ENCODE measurements at regions not wholly inside any gene's neighbourhood (a gene's known extent, or its start where the extent isn't known, plus 50 kb on each side); places are given as distances from the start of the nearest gene placed in this dataset.

GRCh38 chr9:22373636-22374035, 73.0 kb upstream of the DMRTA1 start:
- Histone ChIP-seq H3K27me3 (ENCODE audit: insufficient read depth, low read depth) (no peaks in the 10 kb centered on the region), H3K9ac (no peak overlapping the region), H2AFZ (ENCODE audit: low read depth) (no peak overlapping the region), H3K36me3 (ENCODE audit: insufficient read depth) (no peaks in the 10 kb centered on the region), H3K79me2 (ENCODE audit: insufficient read depth, low read depth) (no peaks in the 10 kb centered on the region), H3K4me3 (IDR thresholded peaks at IDR 0.05; ENCODE audit: insufficient read depth, low read depth, low read length) (no peak overlapping the region), H3K4me2 (no peak overlapping the region), H4K20me1 (ENCODE audit: insufficient read depth) (no peaks in the 10 kb centered on the region), H3K4me1 (ENCODE audit: low read depth, poor library complexity, severe bottlenecking) (no peaks in the 10 kb centered on the region), H3K27ac (no peak overlapping the region)
- TF ChIP-seq, protein P1, sequence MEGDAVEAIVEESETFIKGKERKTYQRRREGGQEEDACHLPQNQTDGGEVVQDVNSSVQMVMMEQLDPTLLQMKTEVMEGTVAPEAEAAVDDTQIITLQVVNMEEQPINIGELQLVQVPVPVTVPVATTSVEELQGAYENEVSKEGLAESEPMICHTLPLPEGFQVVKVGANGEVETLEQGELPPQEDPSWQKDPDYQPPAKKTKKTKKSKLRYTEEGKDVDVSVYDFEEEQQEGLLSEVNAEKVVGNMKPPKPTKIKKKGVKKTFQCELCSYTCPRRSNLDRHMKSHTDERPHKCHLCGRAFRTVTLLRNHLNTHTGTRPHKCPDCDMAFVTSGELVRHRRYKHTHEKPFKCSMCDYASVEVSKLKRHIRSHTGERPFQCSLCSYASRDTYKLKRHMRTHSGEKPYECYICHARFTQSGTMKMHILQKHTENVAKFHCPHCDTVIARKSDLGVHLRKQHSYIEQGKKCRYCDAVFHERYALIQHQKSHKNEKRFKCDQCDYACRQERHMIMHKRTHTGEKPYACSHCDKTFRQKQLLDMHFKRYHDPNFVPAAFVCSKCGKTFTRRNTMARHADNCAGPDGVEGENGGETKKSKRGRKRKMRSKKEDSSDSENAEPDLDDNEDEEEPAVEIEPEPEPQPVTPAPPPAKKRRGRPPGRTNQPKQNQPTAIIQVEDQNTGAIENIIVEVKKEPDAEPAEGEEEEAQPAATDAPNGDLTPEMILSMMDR (conservative IDR thresholded peaks at IDR 0.05; ENCODE audit: low read depth, low read length), result no peak

GRCh38 chr9:22374051-22374450, 72.6 kb upstream of the DMRTA1 start:
- H4K20me1 ChIP-seq (ENCODE audit: insufficient read depth), result no peaks in the 10 kb centered on the region
- TF ChIP-seq, protein P1 (conservative IDR thresholded peaks at IDR 0.05; ENCODE audit: low read depth, low read length), result no peak

GRCh38 chr9:22379272-22379671, 67.4 kb upstream of the DMRTA1 start:
- no peaks in the 10 kb centered on the region for H3K27me3 ChIP-seq (ENCODE audit: insufficient read depth, low read depth)

More at GRCh38 chr9:22374051-22374450, 72.6 kb upstream of the DMRTA1 start:
- H3K79me2 ChIP-seq (ENCODE audit: insufficient read depth, low read depth), result no peaks in the 10 kb centered on the region
- no peak overlapping the region for H2AFZ ChIP-seq (ENCODE audit: low read depth)
- no peaks in the 10 kb centered on the region for H3K27me3 ChIP-seq (ENCODE audit: insufficient read depth, low read depth)
- H3K36me3 ChIP-seq (ENCODE audit: insufficient read depth), result no peaks in the 10 kb centered on the region
- no peak overlapping the region for H3K27ac ChIP-seq
- H3K4me3 ChIP-seq (IDR thresholded peaks at IDR 0.05; ENCODE audit: insufficient read depth, low read depth, low read length), result no peak overlapping the region
- H3K4me2 ChIP-seq, result no peak overlapping the region
- no peaks in the 10 kb centered on the region for H3K4me1 ChIP-seq (ENCODE audit: low read depth, poor library complexity, severe bottlenecking)
- H3K9ac ChIP-seq, result no peak overlapping the region

DNA sequence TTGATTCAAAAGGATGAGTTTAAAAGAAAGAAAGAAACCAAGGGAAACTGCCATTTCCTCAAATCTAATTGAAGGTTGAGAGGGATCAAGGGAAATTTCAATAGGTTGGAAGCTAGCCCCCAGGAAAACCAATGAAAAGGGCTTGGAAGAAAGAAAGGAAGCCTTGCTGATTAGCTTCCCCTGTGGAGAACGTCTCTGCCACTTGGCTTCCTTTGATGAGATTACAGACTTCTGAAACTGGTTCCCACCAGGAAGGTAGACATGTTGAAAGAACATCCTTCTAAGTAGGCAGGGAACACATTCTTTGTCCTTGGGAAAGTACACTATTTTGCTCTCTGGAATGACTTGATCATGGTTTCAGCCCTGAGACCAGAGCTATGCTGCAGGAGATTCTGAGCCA, 65.5 kb upstream of the DMRTA1 start:
- TF ChIP-seq, protein P1 (conservative IDR thresholded peaks at IDR 0.05; ENCODE audit: low read depth, low read length), result no peak
- H3K27ac ChIP-seq, result no peak overlapping the region
- H4K20me1 ChIP-seq (ENCODE audit: insufficient read depth), result no peaks in the 10 kb centered on the region
- no peaks in the 10 kb centered on the region for H3K36me3 ChIP-seq (ENCODE audit: insufficient read depth)
- H3K27me3 ChIP-seq (ENCODE audit: insufficient read depth, low read depth), result no peaks in the 10 kb centered on the region
- H3K9ac ChIP-seq, result no peak overlapping the region
- no peaks in the 10 kb centered on the region for H3K79me2 ChIP-seq (ENCODE audit: insufficient read depth, low read depth)
- no peak overlapping the region for H3K4me2 ChIP-seq
- no peaks in the 10 kb centered on the region for H3K4me1 ChIP-seq (ENCODE audit: low read depth, poor library complexity, severe bottlenecking)
- H3K4me3 ChIP-seq (IDR thresholded peaks at IDR 0.05; ENCODE audit: insufficient read depth, low read depth, low read length), result no peak overlapping the region
- no peak overlapping the region for H2AFZ ChIP-seq (ENCODE audit: low read depth)

More at GRCh38 chr9:22379272-22379671, 67.4 kb upstream of the DMRTA1 start:
- TF ChIP-seq, protein P1 (conservative IDR thresholded peaks at IDR 0.05; ENCODE audit: low read depth, low read length), result no peak
- Histone ChIP-seq H3K79me2 (ENCODE audit: insufficient read depth, low read depth) (no peaks in the 10 kb centered on the region), H4K20me1 (ENCODE audit: insufficient read depth) (no peaks in the 10 kb centered on the region), H3K9ac (no peak overlapping the region), H3K4me3 (IDR thresholded peaks at IDR 0.05; ENCODE audit: insufficient read depth, low read depth, low read length) (no peak overlapping the region), H3K4me1 (ENCODE audit: low read depth, poor library complexity, severe bottlenecking) (no peaks in the 10 kb centered on the region), H3K36me3 (ENCODE audit: insufficient read depth) (no peaks in the 10 kb centered on the region), H3K27ac (no peak overlapping the region), H2AFZ (ENCODE audit: low read depth) (no peak overlapping the region), H3K4me2 (no peak overlapping the region)
